Thyroid gland (tissue), 4 donors: ENCODE measurements at regions not wholly inside any gene's neighbourhood (a gene's known extent, or its start where the extent isn't known, plus 50 kb on each side); places are given as distances from the start of the nearest gene placed in this dataset.
"Not testable (repeated sequence)": the region's sequence is repeated elsewhere in the genome, so short reads cannot be mapped to it uniquely, and the experiment has no call there.

ENCODE experiments used
- DNase-seq, 2 donors: peaks; one replicate each; pipeline ENCODE4 v3.0.0-alpha.2; 2019
- H3K27ac ChIP-seq, 3 donors: fragments of 200-600 bp; sonication (generic); 1 replicate in 2 of 3; 2 replicates in 1 of 3; pipeline ENCODE4 v1.5.1; 2016 to 2019; ENCODE audit warnings: mild to moderate bottlenecking in 1 of 3, moderate library complexity in 1 of 3
- H3K27me3 ChIP-seq: fragments of 200-600 bp; sonication (generic); one replicate; pipeline ENCODE4 v1.5.1; 2019
- H3K36me3 ChIP-seq, 2 donors: fragments of 200-600 bp; sonication (generic); one replicate each; pipeline ENCODE4 v1.5.1; 2016 to 2019
- H3K4me1 ChIP-seq, 2 donors: fragments of 200-600 bp; sonication (generic); one replicate each; pipeline ENCODE4 v1.5.1; 2017 to 2019
- H3K4me3 ChIP-seq, 3 donors: fragments of 200-600 bp; sonication (generic); replicated peaks in 1 of 3; 1 replicate in 2 of 3; 2 replicates in 1 of 3; pipeline ENCODE4 v1.5.1; 2016; ENCODE audit warnings: mild to moderate bottlenecking in 1 of 3
- H3K9me3 ChIP-seq: fragments of 200-600 bp; sonication (generic); one replicate; pipeline ENCODE4 v1.5.1; 2017
- POLR2A ChIP-seq, 2 donors: fragments of 450-650 bp; IDR thresholded peaks; one replicate each; pipeline ENCODE4 v1.6.1; 2017; ENCODE audit warnings: antibody characterized with exemption in 2 of 2, mild to moderate bottlenecking in 2 of 2, moderate library complexity in 1 of 2
- WGBS, 2 donors: methylation state at CpG; one replicate each; pipeline ENCODE4 v1.1.5; 2017; 5-methylcytosine and 5-hydroxymethylcytosine counted together
- intact Hi-C: fragments of 100-400 bp; cut with DNase I; formaldehyde crosslinking; loops from one replicate; pipeline ENCODE4 v1.15.1; 2023
- TF ChIP-seq, protein P1 (sequence below), 6 experiments: fragments of 200-600 bp in 3 of 6; fragments of 450-650 bp in 3 of 6; sonication (generic) in 3 of 6; IDR thresholded peaks; one replicate each; pipeline ENCODE4 v1.5.1; 2016 to 2019; ENCODE audit warnings: antibody characterized with exemption in 6 of 6, mild to moderate bottlenecking in 2 of 6, inconsistent platforms in 1 of 6, moderate library complexity in 1 of 6

DNA sequence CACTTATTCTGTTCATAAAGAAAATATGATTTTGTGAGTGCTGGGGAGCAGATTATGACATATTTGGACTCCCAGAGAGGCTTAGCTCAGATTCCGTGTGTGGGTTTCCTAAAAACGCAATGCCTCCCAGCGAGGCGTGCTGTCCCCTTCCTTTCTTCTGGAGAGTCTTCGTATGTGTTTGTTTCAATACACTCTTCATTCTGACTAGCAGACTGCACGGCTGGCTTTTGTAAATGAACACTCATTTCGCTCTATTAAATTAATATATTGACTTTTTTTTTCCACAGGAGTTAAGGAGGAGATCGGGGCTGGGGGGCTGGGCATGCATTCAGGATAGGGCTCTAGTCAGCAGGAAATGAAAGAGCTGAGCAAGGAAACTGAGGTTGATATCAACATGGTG lies 102.3 kb downstream of the KBTBD2 start:
- H3K27ac ChIP-seq, H3K9me3 ChIP-seq, H3K36me3 ChIP-seq, H3K4me3 ChIP-seq, H3K4me1 ChIP-seq, H3K27me3 ChIP-seq, intact Hi-C loops, DNase-seq: not testable (repeated sequence)
- 84 to 85% methylated on average over 8 of the region's 8 CpGs for whole genome bisulfite sequencing, 2 donors

DNA sequence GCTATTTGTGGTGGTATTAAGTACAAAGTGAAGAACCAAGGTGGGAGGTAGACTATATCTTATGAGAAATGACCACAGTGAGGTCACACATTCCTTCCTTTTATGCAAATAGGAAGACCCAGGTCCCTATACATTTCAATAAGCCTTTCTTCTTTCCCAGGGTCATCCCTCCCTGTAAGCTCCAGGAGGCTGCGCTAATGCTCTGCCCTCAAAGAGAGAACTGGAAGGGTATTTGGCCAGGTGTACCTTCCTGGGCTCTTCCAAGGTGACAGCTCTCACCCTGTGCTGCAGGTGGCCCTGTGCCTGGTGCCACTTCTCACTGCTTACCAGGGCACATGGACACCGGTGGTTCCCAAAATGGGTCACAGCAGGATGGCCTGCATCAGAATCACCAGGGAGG lies 103.4 kb downstream of the KBTBD2 start:
- not testable (repeated sequence) for DNase-seq

DNA sequence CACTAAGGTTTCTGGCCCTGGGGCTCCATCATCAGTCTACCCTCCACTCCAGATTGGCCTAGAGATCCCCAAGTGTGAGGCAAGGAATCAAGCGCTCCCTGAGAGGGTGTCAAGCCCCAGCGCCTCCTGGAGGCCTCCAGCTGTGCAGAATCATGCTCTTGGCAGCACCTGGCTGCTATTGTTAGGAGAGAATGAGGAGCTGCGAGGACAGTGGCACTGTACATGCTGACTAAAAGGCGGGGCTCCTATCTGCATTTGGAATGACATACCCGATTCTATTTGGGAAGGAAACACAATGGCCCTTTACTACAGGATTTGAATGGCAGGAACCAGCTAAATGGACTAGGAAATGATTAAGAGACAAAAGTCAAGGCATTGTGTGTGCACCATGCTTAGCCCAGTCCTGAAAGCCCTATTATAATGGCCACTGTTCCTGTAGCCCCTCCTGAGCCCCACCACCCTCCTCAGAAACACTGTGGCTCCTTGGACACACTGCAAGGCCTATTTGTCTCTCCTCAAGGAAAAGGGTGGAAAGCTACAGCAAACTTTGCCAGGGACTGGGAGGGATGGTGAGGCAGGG lies 106.1 kb downstream of the KBTBD2 start:
- intact Hi-C loops, H3K4me1 ChIP-seq, H3K27ac ChIP-seq, H3K4me3 ChIP-seq, DNase-seq, H3K9me3 ChIP-seq, H3K27me3 ChIP-seq, H3K36me3 ChIP-seq: not testable (repeated sequence)
- 77 to 79% methylated on average over 5 of the region's 5 CpGs for WGBS, 2 donors

More for the DNA sequence above, 103.4 kb downstream of the KBTBD2 start:
- H3K4me1 ChIP-seq, H3K4me3 ChIP-seq, H3K27ac ChIP-seq, H3K9me3 ChIP-seq, H3K36me3 ChIP-seq, H3K27me3 ChIP-seq, intact Hi-C loops: not testable (repeated sequence)
- WGBS, 2 donors = 94 to 100% methylated on average over 2 of the region's 2 CpGs

DNA sequence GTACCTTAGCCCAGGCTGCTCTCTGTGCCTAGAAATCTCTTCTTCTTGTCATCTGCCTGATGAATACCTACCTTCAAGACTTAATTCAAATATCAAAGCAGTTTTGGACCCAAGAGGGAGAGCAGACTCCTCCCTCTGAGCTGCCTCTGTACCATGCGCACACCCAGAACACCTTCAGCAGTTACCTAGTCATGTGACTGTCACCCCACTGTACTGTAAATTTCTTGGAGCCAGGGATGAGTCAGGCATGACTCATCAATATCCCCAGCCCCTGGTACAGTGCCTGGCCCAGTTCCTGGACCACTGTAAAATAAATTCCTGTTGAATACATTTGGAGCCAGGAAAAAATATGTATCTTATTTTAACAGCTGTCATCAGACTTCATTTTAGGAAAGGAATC lies 111.7 kb downstream of the KBTBD2 start:
- intact Hi-C loops, H3K27me3 ChIP-seq, DNase-seq, H3K4me3 ChIP-seq, H3K9me3 ChIP-seq, H3K36me3 ChIP-seq, H3K27ac ChIP-seq, H3K4me1 ChIP-seq: not testable (repeated sequence)
- WGBS, 2 donors = 100% methylated on average over 1 of the region's 1 CpG

DNA sequence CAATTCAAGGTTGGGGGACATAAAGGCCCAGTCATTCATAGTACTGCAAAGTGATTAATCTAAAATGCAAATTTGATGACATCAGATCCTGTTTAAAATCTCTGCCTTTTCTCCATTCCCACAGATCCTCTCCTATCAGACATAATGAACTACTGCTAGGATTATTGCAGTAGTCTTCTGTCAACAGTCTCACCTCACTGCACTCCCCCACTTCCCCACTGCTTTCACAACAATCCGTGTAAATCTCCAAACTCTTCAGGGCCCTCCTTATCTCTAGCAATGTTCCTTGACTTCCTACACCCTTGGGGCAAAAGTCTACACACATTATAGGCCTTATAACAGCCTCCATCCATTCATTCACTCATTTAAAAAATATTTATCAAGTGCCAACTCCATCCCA lies 112.4 kb downstream of the KBTBD2 start:
- H3K4me1 ChIP-seq = no peaks in the 10 kb centered on the region
- H3K9me3 ChIP-seq = no peaks in the 10 kb centered on the region
- no peak overlapping the region for H3K27ac ChIP-seq
- no peak for DNase-seq
- no peak for TF ChIP-seq POLR2A (IDR thresholded peaks at IDR 0.05)
- TF ChIP-seq, protein P1, sequence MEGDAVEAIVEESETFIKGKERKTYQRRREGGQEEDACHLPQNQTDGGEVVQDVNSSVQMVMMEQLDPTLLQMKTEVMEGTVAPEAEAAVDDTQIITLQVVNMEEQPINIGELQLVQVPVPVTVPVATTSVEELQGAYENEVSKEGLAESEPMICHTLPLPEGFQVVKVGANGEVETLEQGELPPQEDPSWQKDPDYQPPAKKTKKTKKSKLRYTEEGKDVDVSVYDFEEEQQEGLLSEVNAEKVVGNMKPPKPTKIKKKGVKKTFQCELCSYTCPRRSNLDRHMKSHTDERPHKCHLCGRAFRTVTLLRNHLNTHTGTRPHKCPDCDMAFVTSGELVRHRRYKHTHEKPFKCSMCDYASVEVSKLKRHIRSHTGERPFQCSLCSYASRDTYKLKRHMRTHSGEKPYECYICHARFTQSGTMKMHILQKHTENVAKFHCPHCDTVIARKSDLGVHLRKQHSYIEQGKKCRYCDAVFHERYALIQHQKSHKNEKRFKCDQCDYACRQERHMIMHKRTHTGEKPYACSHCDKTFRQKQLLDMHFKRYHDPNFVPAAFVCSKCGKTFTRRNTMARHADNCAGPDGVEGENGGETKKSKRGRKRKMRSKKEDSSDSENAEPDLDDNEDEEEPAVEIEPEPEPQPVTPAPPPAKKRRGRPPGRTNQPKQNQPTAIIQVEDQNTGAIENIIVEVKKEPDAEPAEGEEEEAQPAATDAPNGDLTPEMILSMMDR (IDR thresholded peaks at IDR 0.05) = no peak
- intact Hi-C loops = no loop called here
- H3K36me3 ChIP-seq = no peaks in the 10 kb centered on the region
- 19 to 43% methylated on average over 1 of the region's 1 CpG for WGBS, 2 donors
- no peaks in the 10 kb centered on the region for H3K27me3 ChIP-seq
- H3K4me3 ChIP-seq = no peak overlapping the region

DNA sequence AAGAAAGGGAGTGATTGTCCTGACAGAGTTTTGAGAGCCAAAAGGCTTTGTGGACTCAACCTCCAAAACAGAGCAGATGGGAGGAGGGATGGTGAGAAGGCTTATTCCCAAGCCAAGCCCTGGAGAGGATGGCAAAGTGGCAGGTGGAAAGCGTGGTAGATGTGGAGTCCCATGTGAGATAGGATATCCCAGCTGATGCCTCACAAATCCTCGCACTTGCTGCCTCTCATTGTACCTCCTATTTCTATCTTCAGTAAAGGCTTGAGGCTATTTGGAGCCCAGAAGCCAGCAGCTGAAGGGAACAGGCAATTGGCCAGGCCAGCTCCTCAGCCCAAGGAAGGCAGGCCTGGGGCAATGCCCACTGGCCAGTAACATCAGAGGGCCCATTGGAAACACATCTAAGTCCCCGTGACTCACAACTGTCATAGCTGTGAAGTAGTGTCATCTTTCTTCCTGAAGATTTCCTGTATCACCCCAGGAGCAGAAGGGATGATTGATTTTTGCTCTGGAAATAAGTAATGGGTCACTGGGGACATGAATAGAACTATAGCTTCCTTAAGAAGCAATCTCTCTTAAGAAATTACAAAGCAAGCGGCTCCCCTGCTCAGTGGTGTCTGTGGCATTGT lies 114.4 kb downstream of the KBTBD2 start:
- H3K36me3 ChIP-seq, H3K27me3 ChIP-seq, H3K27ac ChIP-seq, DNase-seq, H3K9me3 ChIP-seq, H3K4me3 ChIP-seq, intact Hi-C loops, H3K4me1 ChIP-seq: not testable (repeated sequence)
- WGBS, 2 donors = 81 to 93% methylated on average over 4 of the region's 4 CpGs

DNA sequence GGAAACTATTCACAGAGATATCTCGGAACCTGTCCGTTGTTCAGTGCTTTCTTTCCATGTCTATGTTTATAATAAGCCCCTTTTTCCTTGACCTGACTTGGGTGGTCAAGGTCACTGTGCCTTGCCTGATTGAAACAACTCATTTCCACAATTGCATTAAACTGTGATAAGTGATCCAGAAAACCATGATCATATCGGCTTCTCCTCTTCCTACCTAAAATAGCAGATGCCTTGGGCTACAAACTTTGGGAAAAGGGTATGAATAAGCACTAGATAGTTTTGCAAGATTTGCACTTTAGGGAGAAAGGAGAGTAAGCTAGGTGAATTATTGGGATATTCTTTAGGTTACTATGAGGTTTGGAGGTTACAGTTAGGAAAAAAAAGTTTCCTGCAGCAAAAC lies 115.2 kb downstream of the KBTBD2 start:
- intact Hi-C loops, H3K27me3 ChIP-seq, H3K4me3 ChIP-seq, H3K9me3 ChIP-seq, H3K27ac ChIP-seq, DNase-seq, H3K4me1 ChIP-seq, H3K36me3 ChIP-seq: not testable (repeated sequence)
- 91 to 96% methylated on average over 3 of the region's 3 CpGs for WGBS, 2 donors

DNA sequence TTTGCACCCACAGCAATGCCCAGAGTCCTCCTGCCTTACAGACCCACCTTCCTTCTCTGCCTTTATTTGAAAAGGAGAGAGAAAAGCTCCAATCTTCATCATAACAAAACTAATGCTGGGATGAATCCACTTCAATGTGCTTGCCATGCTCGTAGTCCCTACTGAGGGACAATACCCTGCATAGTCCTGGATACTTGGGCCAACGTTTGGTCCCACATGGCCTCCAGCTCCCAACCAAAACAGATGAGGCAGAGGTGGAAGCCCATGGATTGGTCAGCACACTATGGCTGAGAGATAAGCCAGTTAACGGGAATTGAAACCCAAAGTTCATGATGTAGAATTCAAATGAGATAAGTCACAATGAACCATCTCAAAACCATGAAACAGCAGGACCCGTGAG lies 115.8 kb downstream of the KBTBD2 start:
- H3K27me3 ChIP-seq, H3K4me1 ChIP-seq, H3K9me3 ChIP-seq, H3K4me3 ChIP-seq, H3K27ac ChIP-seq, intact Hi-C loops, DNase-seq, H3K36me3 ChIP-seq: not testable (repeated sequence)
- 59 to 63% methylated on average over 3 to 4 of the region's 4 CpGs for WGBS, 2 donors

DNA sequence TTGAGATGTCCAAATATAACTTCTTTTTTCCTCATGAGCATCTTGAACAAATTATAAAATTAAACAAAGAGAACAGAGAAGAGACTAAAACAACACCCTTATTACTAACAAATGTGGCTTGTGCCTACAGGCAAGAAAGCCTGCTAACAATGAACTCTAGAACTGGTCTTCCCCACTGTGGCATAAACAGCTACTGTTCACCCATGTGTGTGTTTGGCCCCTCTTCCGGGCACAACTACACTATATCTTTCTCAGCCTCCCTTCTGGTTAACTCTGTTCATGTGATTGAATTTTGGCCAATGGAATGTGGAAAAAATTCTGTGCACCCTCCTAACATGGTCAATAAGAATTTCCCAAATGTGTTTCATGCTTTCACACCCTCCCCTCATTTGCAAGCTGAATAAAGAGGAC lies 117.0 kb downstream of the KBTBD2 start:
- TF ChIP-seq, protein P1 (IDR thresholded peaks at IDR 0.05) = no peak
- no peak for TF ChIP-seq POLR2A (IDR thresholded peaks at IDR 0.05)
- Histone ChIP-seq H3K27me3 (no peaks in the 10 kb centered on the region), H3K4me3 (no peak overlapping the region), H3K27ac (no peak overlapping the region), H3K36me3 (no peaks in the 10 kb centered on the region), H3K9me3 (no peaks in the 10 kb centered on the region), H3K4me1 (no peaks in the 10 kb centered on the region)
- 81 to 89% methylated on average over 1 of the region's 1 CpG for WGBS, 2 donors
- DNase-seq = no peak
- intact Hi-C loops = no loop called here

DNA sequence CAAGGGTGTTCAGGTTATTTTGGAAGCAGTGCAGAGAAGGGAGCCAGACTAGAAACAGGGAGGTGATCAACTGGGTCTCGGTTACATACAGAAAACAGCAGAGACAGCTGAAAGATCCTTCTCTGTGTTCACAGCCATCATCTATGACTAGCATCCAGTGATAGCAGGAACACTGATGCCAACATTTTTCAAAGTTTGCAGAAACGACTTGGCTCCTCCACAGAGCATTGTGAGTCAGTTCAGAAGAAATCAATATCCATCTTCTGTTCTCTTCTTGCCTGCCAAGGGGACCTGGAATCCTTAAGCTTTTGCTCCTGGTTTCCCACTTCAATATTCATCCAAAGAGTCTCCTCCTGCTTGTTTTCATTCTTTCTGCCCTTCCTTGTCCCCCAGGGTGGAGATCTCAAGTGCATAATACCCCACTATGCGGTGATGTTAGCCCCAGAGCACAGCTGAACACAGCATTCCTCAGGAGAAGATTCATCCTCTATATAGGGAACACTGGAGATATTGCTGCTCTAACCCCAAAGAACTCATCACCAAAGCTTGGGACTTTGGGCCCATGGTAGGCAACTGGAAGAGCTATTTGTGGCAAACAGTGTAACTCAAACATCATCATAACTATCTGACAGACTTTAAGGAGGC lies 122.6 kb downstream of the KBTBD2 start:
- H3K4me3 ChIP-seq, H3K9me3 ChIP-seq, H3K27me3 ChIP-seq, H3K27ac ChIP-seq, DNase-seq, H3K36me3 ChIP-seq, intact Hi-C loops, H3K4me1 ChIP-seq: not testable (repeated sequence)
- 54 to 63% methylated on average over 3 of the region's 3 CpGs for WGBS, 2 donors

DNA sequence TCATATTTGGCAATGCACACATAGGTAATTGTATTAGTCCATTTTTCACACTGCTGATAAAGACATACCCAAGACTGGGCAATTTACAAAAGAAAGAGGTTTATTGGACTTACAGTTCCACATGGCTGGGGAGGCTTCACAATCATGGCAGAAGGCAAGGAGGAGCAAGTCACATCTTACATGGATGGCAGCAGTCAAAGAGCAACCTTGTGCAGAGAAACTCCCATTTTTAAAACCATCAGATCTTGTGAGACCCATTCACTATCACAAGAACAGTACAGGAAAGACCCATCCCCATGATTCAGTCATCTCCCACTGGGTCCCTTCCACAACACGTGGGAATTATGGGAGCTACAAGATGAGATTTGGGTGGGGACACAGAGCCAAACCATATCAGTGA lies 123.2 kb downstream of the KBTBD2 start:
- H3K4me1 ChIP-seq, H3K27me3 ChIP-seq, H3K36me3 ChIP-seq, H3K4me3 ChIP-seq, intact Hi-C loops, DNase-seq, H3K9me3 ChIP-seq, H3K27ac ChIP-seq: not testable (repeated sequence)
- WGBS, 2 donors = 87 to 88% methylated on average over 1 of the region's 1 CpG
